GM12878 (cell line): ENCODE measurements at regions not wholly inside any gene's neighbourhood (a gene's known extent, or its start where the extent isn't known, plus 50 kb on each side); places are given as distances from the start of the nearest gene placed in this dataset.

Source experiments
- CEBPB ChIP-seq, 2 experiments: fragments of 150-350 bp in 1 of 2; IDR thresholded peaks; 2 replicates each; pipeline ENCODE4 v1.6.1; 2012 to 2014; ENCODE audit warnings: low read depth in 2 of 2, low read length in 2 of 2, borderline replicate concordance in 1 of 2, inconsistent platforms in 1 of 2
- CHD2 ChIP-seq: IDR thresholded peaks from 2 replicates; pipeline ENCODE4 v1.6.1; 2011; ENCODE audit warnings: low read depth, low read length, improper control_type of control experiment, borderline replicate concordance
- CTCF ChIP-seq, 3 experiments: IDR thresholded peaks in 2 of 3; conservative IDR thresholded peaks in 1 of 3; 2 replicates each; pipeline ENCODE4 v1.5.1; 2011; ENCODE audit warnings: low read depth in 3 of 3, low read length in 3 of 3, mild to moderate bottlenecking in 3 of 3, control low read depth in 2 of 3, moderate library complexity in 2 of 3, inconsistent platforms in 1 of 3, mixed read lengths in 1 of 3; ENCODE audit not compliant: control insufficient read depth in 2 of 3, insufficient read depth in 1 of 3; ENCODE audit errors: extremely low read depth in 1 of 3
- GATAD2B ChIP-seq: fragments of 450-650 bp; conservative IDR thresholded peaks from 2 replicates; pipeline ENCODE4 v1.6.1; 2017; ENCODE audit warnings: low read depth, mild to moderate bottlenecking, moderate library complexity
- HDAC6 ChIP-seq: fragments of 200-600 bp; sonication (generic); IDR thresholded peaks from one replicate; pipeline ENCODE4 v1.8.0; 2017; ENCODE audit warnings: antibody characterized with exemption; ENCODE audit not compliant: unreplicated experiment
- IKZF1 ChIP-seq: fragments of 450-650 bp; conservative IDR thresholded peaks from 2 replicates; pipeline ENCODE4 v1.6.1; 2017; ENCODE audit warnings: antibody characterized with exemption, mild to moderate bottlenecking
- POLR2A ChIP-seq: IDR thresholded peaks from 2 replicates; pipeline ENCODE4 v1.6.1; 2011; ENCODE audit warnings: low read depth, mild to moderate bottlenecking, low read length
- POLR2AphosphoS5 ChIP-seq: IDR thresholded peaks from 2 replicates; pipeline ENCODE4 v1.6.1; 2011; ENCODE audit warnings: mild to moderate bottlenecking, low read length, inconsistent platforms
- SUPT20H ChIP-seq: IDR thresholded peaks from 2 replicates; pipeline ENCODE4 v1.6.1; 2011; ENCODE audit warnings: low read depth, mild to moderate bottlenecking, low read length, moderate library complexity, borderline replicate concordance; ENCODE audit not compliant: control insufficient read depth
- ZNF384 ChIP-seq: IDR thresholded peaks from 2 replicates; pipeline ENCODE4 v1.6.1; 2012; ENCODE audit warnings: low read depth, mild to moderate bottlenecking, low read length, improper control_type of control experiment, borderline replicate concordance
- ZNF592 ChIP-seq: fragments of 450-650 bp; IDR thresholded peaks from 2 replicates; pipeline ENCODE4 v1.6.1; 2017; ENCODE audit warnings: mild to moderate bottlenecking, moderate library complexity
- TF ChIP-seq, protein P1 (sequence below): fragments of 450-650 bp; formaldehyde crosslinking; IDR thresholded peaks from 2 replicates; pipeline ENCODE4 v1.4.0; 2022; ENCODE audit warnings: mild to moderate bottlenecking, moderate library complexity

DNA sequence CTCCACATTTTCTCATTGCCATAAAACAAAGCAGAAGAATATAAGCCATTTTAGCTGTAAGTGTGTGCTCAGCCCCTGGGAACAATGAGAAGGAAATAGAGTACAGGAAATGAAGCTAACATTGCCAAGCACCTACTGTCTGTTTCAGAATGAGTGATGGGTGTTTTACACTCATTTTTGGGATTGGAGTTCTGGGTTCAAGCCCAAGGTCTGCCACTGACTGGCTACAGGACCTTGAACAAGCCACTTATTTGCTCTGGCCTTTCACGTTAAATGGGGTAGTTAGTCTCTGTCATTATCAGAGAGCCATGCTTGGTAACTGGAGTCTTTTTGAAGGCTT, 80.7 kb upstream of the KAZN start:
- TF ChIP-seq POLR2AphosphoS5 (no peak), CTCF (IDR thresholded peaks at IDR 0.05 in 2 of 3, conservative IDR thresholded peaks at IDR 0.05 in 1 of 3; ENCODE audit: control insufficient read depth in 2 of 3, extremely low read depth in 1 of 3, insufficient read depth in 1 of 3, low read depth in 3 of 3, low read length in 3 of 3) (no peak), POLR2A (no peak), CEBPB (IDR thresholded peaks at IDR 0.05; ENCODE audit: borderline replicate concordance in 1 of 2, low read depth in 2 of 2, low read length in 2 of 2) (no peak), ZNF384 (no peak), GATAD2B (no peak), SUPT20H (no peak), ZNF592 (no peak), IKZF1 (no peak), HDAC6 (no peak), CHD2 (no peak)
- TF ChIP-seq, protein P1, sequence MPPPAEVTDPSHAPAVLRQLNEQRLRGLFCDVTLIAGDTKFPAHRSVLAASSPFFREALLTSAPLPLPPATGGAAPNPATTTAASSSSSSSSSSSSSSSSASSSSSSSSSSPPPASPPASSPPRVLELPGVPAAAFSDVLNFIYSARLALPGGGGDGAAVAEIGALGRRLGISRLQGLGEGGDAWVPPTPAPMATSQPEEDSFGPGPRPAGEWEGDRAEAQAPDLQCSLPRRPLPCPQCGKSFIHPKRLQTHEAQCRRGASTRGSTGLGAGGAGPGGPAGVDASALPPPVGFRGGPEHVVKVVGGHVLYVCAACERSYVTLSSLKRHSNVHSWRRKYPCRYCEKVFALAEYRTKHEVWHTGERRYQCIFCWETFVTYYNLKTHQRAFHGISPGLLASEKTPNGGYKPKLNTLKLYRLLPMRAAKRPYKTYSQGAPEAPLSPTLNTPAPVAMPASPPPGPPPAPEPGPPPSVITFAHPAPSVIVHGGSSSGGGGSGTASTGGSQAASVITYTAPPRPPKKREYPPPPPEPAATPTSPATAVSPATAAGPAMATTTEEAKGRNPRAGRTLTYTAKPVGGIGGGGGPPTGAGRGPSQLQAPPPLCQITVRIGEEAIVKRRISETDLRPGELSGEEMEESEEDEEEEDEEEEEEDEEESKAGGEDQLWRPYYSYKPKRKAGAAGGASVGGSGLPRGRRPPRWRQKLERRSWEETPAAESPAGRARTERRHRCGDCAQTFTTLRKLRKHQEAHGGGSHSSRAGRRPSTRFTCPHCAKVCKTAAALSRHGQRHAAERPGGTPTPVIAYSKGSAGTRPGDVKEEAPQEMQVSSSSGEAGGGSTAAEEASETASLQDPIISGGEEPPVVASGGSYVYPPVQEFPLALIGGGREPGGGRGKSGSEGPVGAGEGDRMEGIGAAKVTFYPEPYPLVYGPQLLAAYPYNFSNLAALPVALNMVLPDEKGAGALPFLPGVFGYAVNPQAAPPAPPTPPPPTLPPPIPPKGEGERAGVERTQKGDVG (CRISPR knock-in tag) = no peak
